ENCODE measurements at regions not wholly inside any gene's neighbourhood (a gene's known extent, or its start where the extent isn't known, plus 50 kb on each side); places are given as distances from the start of the nearest gene placed in this dataset.

- TF ChIP-seq POLR2A (IDR thresholded peaks at IDR 0.05) (no peak), CTCF (IDR thresholded peaks at IDR 0.05) (no peak)
These were observed 207.2 kb upstream of the SRRM4 start for GRCh38 chr12:118773956-118774723.
